ENCODE measurements at regions not wholly inside any gene's neighbourhood (a gene's known extent, or its start where the extent isn't known, plus 50 kb on each side); places are given as distances from the start of the nearest gene placed in this dataset.

DNA sequence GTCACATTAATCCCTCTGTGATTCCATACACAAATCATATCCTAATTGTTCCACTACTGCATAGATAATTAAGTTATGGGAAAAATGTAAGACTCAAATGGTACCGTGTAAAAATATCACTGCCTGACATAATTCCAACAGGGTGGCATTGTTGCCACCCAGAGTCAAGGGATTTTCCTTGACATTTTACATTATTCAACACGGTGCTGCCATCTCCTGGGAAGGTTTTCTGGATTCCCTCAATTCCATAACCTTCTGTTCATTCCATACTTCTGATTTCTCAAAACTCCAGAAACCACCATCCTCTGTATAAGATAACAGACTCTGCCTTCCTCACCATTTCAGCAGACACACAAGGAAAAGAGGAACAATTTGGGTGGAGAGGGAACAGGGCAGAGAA lies 495.9 kb downstream of the XPNPEP1 start:
- intact Hi-C loops (cut with DNase I; ENCODE audit: low total_unique reads): no loop called here
- no peaks in the 10 kb centered on the region for H3K27me3 ChIP-seq
- no peak for DNase-seq
- H3K4me1 ChIP-seq: no peaks in the 10 kb centered on the region
- H3K36me3 ChIP-seq: no peaks in the 10 kb centered on the region
- H3K9me3 ChIP-seq: no peaks in the 10 kb centered on the region
- H3K4me3 ChIP-seq: no peak overlapping the region
- TF ChIP-seq, protein P1, sequence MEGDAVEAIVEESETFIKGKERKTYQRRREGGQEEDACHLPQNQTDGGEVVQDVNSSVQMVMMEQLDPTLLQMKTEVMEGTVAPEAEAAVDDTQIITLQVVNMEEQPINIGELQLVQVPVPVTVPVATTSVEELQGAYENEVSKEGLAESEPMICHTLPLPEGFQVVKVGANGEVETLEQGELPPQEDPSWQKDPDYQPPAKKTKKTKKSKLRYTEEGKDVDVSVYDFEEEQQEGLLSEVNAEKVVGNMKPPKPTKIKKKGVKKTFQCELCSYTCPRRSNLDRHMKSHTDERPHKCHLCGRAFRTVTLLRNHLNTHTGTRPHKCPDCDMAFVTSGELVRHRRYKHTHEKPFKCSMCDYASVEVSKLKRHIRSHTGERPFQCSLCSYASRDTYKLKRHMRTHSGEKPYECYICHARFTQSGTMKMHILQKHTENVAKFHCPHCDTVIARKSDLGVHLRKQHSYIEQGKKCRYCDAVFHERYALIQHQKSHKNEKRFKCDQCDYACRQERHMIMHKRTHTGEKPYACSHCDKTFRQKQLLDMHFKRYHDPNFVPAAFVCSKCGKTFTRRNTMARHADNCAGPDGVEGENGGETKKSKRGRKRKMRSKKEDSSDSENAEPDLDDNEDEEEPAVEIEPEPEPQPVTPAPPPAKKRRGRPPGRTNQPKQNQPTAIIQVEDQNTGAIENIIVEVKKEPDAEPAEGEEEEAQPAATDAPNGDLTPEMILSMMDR (IDR thresholded peaks at IDR 0.05): no peak
- no peak for TF ChIP-seq POLR2A (IDR thresholded peaks at IDR 0.05)
- H3K27ac ChIP-seq: no peak overlapping the region

DNA sequence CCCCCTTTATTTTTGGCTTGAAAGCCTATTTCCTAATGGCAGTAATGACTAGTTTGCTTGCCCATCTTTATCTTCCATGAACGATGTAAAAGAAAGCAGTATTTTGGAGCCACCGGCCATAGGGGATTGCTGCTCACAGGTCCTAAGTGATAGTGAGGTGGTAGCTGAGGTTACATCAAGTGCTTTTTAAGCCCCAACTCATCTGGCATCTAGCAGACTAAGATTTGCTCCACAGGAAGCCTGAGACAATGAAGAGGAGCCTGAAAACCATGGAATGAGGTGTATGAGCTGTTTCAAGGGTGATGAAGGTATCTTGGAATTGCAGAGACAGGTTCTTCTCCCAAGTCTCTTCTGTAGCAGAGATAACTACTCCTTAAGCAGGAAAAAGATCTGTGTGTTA lies 496.3 kb downstream of the XPNPEP1 start:
- TF ChIP-seq, protein P1 (IDR thresholded peaks at IDR 0.05): no peak
- Histone ChIP-seq H3K36me3 (no peaks in the 10 kb centered on the region), H3K4me1 (no peaks in the 10 kb centered on the region), H3K9me3 (no peaks in the 10 kb centered on the region), H3K27me3 (no peaks in the 10 kb centered on the region), H3K27ac (no peak overlapping the region), H3K4me3 (no peak overlapping the region)
- DNase-seq: no peak
- intact Hi-C loops (cut with DNase I; ENCODE audit: low total_unique reads): no loop called here

DNA sequence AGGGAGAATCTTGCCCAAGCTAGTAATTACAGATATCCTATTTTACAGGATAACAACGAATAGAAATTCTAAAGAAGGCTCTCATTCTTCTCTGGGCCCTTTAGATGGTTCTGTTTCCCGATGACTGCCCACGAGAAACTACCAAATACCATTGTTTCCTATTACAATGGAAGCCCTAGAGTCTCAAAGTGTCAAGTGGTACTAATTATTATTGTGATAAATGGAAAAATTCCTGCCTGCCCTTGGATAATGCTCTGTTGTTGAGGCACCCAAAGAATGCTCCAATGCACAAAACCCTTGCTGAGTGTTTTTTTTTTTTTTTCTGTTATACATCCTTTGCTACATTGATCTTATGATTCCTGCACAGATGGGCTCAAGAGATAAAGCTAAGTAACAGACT lies 504.5 kb downstream of the XPNPEP1 start:
- intact Hi-C loops (cut with DNase I; ENCODE audit: low total_unique reads): no loop called here
- H3K4me1 ChIP-seq: peaks cover 0 to 3% of the 10 kb centered on the region in 2 donors

DNA sequence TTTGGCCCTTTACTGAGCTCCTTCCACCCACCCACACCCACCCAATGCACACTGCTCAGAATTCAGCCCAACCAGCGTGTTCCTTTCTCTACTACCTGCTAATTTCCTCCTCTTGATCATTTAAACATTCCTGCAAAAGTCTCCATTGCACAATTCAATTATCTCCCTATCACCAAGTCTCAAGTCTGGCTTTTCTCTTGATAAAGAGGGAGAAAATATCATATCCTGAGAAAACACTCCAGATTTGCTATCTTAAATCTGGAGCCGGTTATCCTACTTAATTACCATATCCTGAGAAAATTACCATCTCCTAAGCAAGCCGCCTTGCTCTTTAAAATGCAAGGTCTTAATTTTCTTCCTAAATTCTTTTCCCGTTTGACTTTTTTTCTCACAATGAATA lies 505.5 kb downstream of the XPNPEP1 start:
- DNase-seq: no peak
- TF ChIP-seq, protein P1 (IDR thresholded peaks at IDR 0.05): no peak
- TF ChIP-seq POLR2A (IDR thresholded peaks at IDR 0.05): no peak
- no peak overlapping the region for H3K4me3 ChIP-seq
- peaks cover 0 to 3% of the 10 kb centered on the region in 2 donors for H3K4me1 ChIP-seq
- no peaks in the 10 kb centered on the region for H3K9me3 ChIP-seq
- no peak overlapping the region for H3K27ac ChIP-seq
- no peaks in the 10 kb centered on the region for H3K36me3 ChIP-seq
- no peaks in the 10 kb centered on the region for H3K27me3 ChIP-seq
- intact Hi-C loops (cut with DNase I; ENCODE audit: low total_unique reads): no loop called here

More for the DNA sequence above, 504.5 kb downstream of the XPNPEP1 start:
- Histone ChIP-seq H3K27ac (no peak overlapping the region), H3K36me3 (no peaks in the 10 kb centered on the region), H3K27me3 (no peaks in the 10 kb centered on the region), H3K4me3 (no peak overlapping the region), H3K9me3 (no peaks in the 10 kb centered on the region)
- DNase-seq: no peak
- no peak for TF ChIP-seq POLR2A (IDR thresholded peaks at IDR 0.05)
- TF ChIP-seq, protein P1 (IDR thresholded peaks at IDR 0.05): no peak

DNA sequence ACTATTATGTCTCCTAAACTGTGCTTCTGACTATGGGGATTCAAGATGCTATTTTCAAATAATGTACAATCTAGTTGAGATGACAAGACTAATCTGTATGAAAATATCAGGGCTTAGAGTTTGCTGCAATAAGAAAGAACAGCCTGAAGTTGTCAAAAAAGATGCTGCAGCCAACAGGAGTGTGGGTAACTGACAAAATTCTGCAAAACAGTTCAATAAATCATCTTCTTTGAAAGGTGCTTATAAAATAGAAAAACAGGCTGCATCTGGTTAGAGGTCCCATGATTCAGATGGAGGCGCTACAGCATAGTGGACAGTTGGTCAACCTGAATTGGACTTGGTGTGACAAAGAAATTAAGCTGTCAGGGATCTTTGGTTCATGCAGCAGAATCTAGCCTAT lies 511.0 kb downstream of the XPNPEP1 start:
- H3K27me3 ChIP-seq: no peaks in the 10 kb centered on the region
- no peaks in the 10 kb centered on the region for H3K4me1 ChIP-seq
- no peaks in the 10 kb centered on the region for H3K9me3 ChIP-seq
- intact Hi-C loops (cut with DNase I; ENCODE audit: low total_unique reads): no loop called here
- TF ChIP-seq, protein P1 (IDR thresholded peaks at IDR 0.05): no peak
- no peak for TF ChIP-seq POLR2A (IDR thresholded peaks at IDR 0.05)
- peak overlapping the region; percentile 56 to 62 for H3K27ac ChIP-seq
- H3K36me3 ChIP-seq: no peaks in the 10 kb centered on the region
- DNase-seq: peak in 1 of 2 donors; percentile 54
- H3K4me3 ChIP-seq: no peak overlapping the region

All from uterus (tissue), 3 donors.